Transverse colon (tissue), 4 donors: ENCODE measurements at regions not wholly inside any gene's neighbourhood (a gene's known extent, or its start where the extent isn't known, plus 50 kb on each side); places are given as distances from the start of the nearest gene placed in this dataset.

Experiments used
- DNase-seq: peaks from one replicate; pipeline ENCODE4 v3.0.0-alpha.2; 2019
- H3K27ac ChIP-seq, 4 donors: fragments of 200-600 bp; sonication (generic); 2 replicates each; pipeline ENCODE4 v1.5.1; 2016 to 2018; ENCODE audit warnings: inconsistent platforms in 4 of 4
- H3K27me3 ChIP-seq: fragments of 200-600 bp; sonication (generic); 2 replicates; pipeline ENCODE4 v1.5.1; 2017; ENCODE audit warnings: inconsistent platforms
- H3K36me3 ChIP-seq, 4 donors: fragments of 200-600 bp; sonication (generic); 2 replicates each; pipeline ENCODE4 v1.5.1; 2017 to 2019; ENCODE audit warnings: inconsistent platforms in 4 of 4
- H3K4me1 ChIP-seq, 4 donors: fragments of 200-600 bp; sonication (generic); 2 replicates each; pipeline ENCODE4 v1.5.1; 2017 to 2020; ENCODE audit warnings: inconsistent platforms in 4 of 4
- H3K4me3 ChIP-seq, 4 donors: fragments of 200-600 bp; sonication (generic); 1 replicate in 1 of 4; 2 replicates in 3 of 4; pipeline versions ENCODE4 v1.5.1 to v1.6.1; 2017 to 2019; ENCODE audit warnings: inconsistent platforms in 4 of 4
- H3K9me3 ChIP-seq, 2 donors: fragments of 200-600 bp; sonication (generic); 2 replicates each; pipeline ENCODE4 v1.5.1; 2017 to 2019; ENCODE audit warnings: inconsistent platforms in 2 of 2
- CTCF ChIP-seq, 5 experiments: fragments of 200-600 bp in 3 of 5; fragments of 450-650 bp in 2 of 5; sonication (generic) in 3 of 5; IDR thresholded peaks; 1 replicate in 2 of 5; 2 replicates in 3 of 5; pipeline ENCODE4 v1.5.1; 2016 to 2017; ENCODE audit warnings: antibody characterized with exemption in 5 of 5, inconsistent platforms in 3 of 5, mild to moderate bottlenecking in 2 of 5, moderate library complexity in 1 of 5
- EP300 ChIP-seq: sonication (generic); formaldehyde crosslinking; IDR thresholded peaks from one replicate; pipeline ENCODE4 v1.6.1; 2017; ENCODE audit warnings: antibody characterized with exemption, low read depth
- POLR2A ChIP-seq: fragments of 450-650 bp; IDR thresholded peaks from one replicate; pipeline ENCODE4 v1.6.1; 2016; ENCODE audit warnings: antibody characterized with exemption, mild to moderate bottlenecking, moderate library complexity
- POLR2AphosphoS5 ChIP-seq, 3 donors: sonication (generic); formaldehyde crosslinking; IDR thresholded peaks; one replicate each; pipeline ENCODE4 v1.6.1; 2016; ENCODE audit warnings: antibody characterized with exemption in 3 of 3
- WGBS, 2 donors: methylation state at CpG; one replicate each; pipeline ENCODE4 v1.1.5; 2018; ENCODE audit warnings: low coverage in 1 of 2; 5-methylcytosine and 5-hydroxymethylcytosine counted together
- in situ Hi-C, 4 donors: fragments of 200-750 bp; cut with MboI; loops; one replicate each; pipeline versions ENCODE4 v1.15.0 to v1.15.1; 2017; ENCODE audit warnings: low sequenced_read_pairs in 3 of 4, low pct_ligation_motif_present in 1 of 4, low pct_unique_long_range_greater_than_20kb in 1 of 4
- intact Hi-C: fragments of 100-400 bp; cut with DNase I; formaldehyde crosslinking; loops from one replicate; pipeline ENCODE4 v1.15.1; 2023; ENCODE audit warnings: low total_unique reads

DNA sequence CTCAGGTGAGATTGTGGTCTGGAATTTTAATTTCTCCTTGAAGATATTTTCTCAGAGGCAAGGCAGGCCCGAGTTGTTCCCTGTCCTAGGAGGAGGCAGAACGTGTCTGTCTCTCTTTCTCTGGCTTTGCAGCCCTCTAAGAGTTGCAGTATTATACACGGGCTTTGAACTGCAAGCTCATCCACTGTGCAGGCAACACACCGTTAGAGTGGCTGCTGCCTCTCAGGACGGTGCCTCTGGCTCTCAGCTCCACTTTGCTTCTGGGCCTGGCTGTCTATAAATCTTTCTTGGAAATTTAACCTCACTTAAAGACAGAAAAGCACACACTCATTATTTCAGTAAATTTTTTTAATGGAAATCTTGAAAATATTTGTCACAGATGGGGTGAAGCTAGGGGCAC, 170.1 kb upstream of the ADCY2 start:
- no peaks in the 10 kb centered on the region for H3K9me3 ChIP-seq
- intact Hi-C loops: no loop called here
- no peak for DNase-seq
- H3K4me1 ChIP-seq: no peaks in the 10 kb centered on the region
- no peak for TF ChIP-seq POLR2AphosphoS5 (IDR thresholded peaks at IDR 0.05)
- no peak for TF ChIP-seq CTCF (IDR thresholded peaks at IDR 0.05)
- no peak for TF ChIP-seq POLR2A
- no peak for TF ChIP-seq EP300
- in situ Hi-C loops: no loop called here
- WGBS, 2 donors: 56 to 62% methylated on average over 4 to 5 of the region's 5 CpGs
- no peak overlapping the region for H3K27ac ChIP-seq
- H3K27me3 ChIP-seq: no peaks in the 10 kb centered on the region
- H3K36me3 ChIP-seq: no peaks in the 10 kb centered on the region
- no peak overlapping the region for H3K4me3 ChIP-seq

- Histone ChIP-seq H3K27me3 (no peaks in the 10 kb centered on the region), H3K27ac (no peak overlapping the region), H3K9me3 (no peaks in the 10 kb centered on the region), H3K36me3 (no peaks in the 10 kb centered on the region), H3K4me1 (no peaks in the 10 kb centered on the region), H3K4me3 (no peak overlapping the region)
- intact Hi-C loops: no loop called here
- in situ Hi-C loops: no loop called here
- TF ChIP-seq POLR2AphosphoS5 (IDR thresholded peaks at IDR 0.05) (no peak), EP300 (no peak), POLR2A (no peak), CTCF (IDR thresholded peaks at IDR 0.05) (no peak)
- 57 to 71% methylated on average over 9 to 10 of the region's 10 CpGs for WGBS, 2 donors
- no peak for DNase-seq
These were observed 153.7 kb upstream of the ADCY2 start for GRCh38 chr5:7242118-7242710.

GRCh38 chr5:7244208-7244607, 151.7 kb upstream of the ADCY2 start:
- H3K36me3 ChIP-seq: no peaks in the 10 kb centered on the region
- intact Hi-C loops: no loop called here
- TF ChIP-seq EP300 (no peak), POLR2AphosphoS5 (IDR thresholded peaks at IDR 0.05) (no peak), CTCF (IDR thresholded peaks at IDR 0.05) (no peak), POLR2A (no peak)
- H3K4me1 ChIP-seq: no peaks in the 10 kb centered on the region
- in situ Hi-C loops: no loop called here
- no peaks in the 10 kb centered on the region for H3K9me3 ChIP-seq
- H3K4me3 ChIP-seq: no peak overlapping the region
- no peaks in the 10 kb centered on the region for H3K27me3 ChIP-seq
- no peak overlapping the region for H3K27ac ChIP-seq
- DNase-seq: no peak
- 81 to 87% methylated on average over 2 to 3 of the region's 3 CpGs for WGBS, 2 donors

- DNase-seq: no peak
- H3K4me3 ChIP-seq: no peak overlapping the region
- intact Hi-C loops: no loop called here
- no peaks in the 10 kb centered on the region for H3K4me1 ChIP-seq
- no peaks in the 10 kb centered on the region for H3K9me3 ChIP-seq
- in situ Hi-C loops: no loop called here
- no peaks in the 10 kb centered on the region for H3K27me3 ChIP-seq
- TF ChIP-seq POLR2A (no peak), POLR2AphosphoS5 (IDR thresholded peaks at IDR 0.05) (no peak), EP300 (no peak), CTCF (IDR thresholded peaks at IDR 0.05) (no peak)
- no peaks in the 10 kb centered on the region for H3K36me3 ChIP-seq
- WGBS, 2 donors: 51 to 53% methylated on average over 2 of the region's 2 CpGs
- no peak overlapping the region for H3K27ac ChIP-seq
These were observed 150.8 kb upstream of the ADCY2 start for GRCh38 chr5:7245121-7245651.
